ENCODE measurements at regions not wholly inside any gene's neighbourhood (a gene's known extent, or its start where the extent isn't known, plus 50 kb on each side); places are given as distances from the start of the nearest gene placed in this dataset.

- no peaks in the 10 kb centered on the region for H3K4me1 ChIP-seq
- TF ChIP-seq, protein P1, sequence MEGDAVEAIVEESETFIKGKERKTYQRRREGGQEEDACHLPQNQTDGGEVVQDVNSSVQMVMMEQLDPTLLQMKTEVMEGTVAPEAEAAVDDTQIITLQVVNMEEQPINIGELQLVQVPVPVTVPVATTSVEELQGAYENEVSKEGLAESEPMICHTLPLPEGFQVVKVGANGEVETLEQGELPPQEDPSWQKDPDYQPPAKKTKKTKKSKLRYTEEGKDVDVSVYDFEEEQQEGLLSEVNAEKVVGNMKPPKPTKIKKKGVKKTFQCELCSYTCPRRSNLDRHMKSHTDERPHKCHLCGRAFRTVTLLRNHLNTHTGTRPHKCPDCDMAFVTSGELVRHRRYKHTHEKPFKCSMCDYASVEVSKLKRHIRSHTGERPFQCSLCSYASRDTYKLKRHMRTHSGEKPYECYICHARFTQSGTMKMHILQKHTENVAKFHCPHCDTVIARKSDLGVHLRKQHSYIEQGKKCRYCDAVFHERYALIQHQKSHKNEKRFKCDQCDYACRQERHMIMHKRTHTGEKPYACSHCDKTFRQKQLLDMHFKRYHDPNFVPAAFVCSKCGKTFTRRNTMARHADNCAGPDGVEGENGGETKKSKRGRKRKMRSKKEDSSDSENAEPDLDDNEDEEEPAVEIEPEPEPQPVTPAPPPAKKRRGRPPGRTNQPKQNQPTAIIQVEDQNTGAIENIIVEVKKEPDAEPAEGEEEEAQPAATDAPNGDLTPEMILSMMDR (IDR thresholded peaks at IDR 0.05): no peak
- H3K9me3 ChIP-seq: peaks cover 0 to 4% of the 10 kb centered on the region in 2 donors
- no peaks in the 10 kb centered on the region for H3K36me3 ChIP-seq
- DNase-seq (no peak), ATAC-seq (no peak)
- H3K27me3 ChIP-seq: no peaks in the 10 kb centered on the region
- H3K4me3 ChIP-seq: no peak overlapping the region
- intact Hi-C loops (cut with DNase I): no loop called here
- H3K27ac ChIP-seq: no peak overlapping the region
Measured at GRCh38 chr7:84452618-84453017, 258.0 kb upstream of the SEMA3A start.

GRCh38 chr7:84450772-84451171 lies 256.2 kb upstream of the SEMA3A start:
- intact Hi-C loops (cut with DNase I): no loop called here
- TF ChIP-seq, protein P1 (IDR thresholded peaks at IDR 0.05): no peak
- H3K36me3 ChIP-seq: no peaks in the 10 kb centered on the region
- no peak overlapping the region for H3K4me3 ChIP-seq
- H3K4me1 ChIP-seq: no peaks in the 10 kb centered on the region
- ATAC-seq: no peak
- peaks cover 0 to 4% of the 10 kb centered on the region in 2 donors for H3K9me3 ChIP-seq
- H3K27me3 ChIP-seq: no peaks in the 10 kb centered on the region
- no peak for DNase-seq
- H3K27ac ChIP-seq: no peak overlapping the region

DNA sequence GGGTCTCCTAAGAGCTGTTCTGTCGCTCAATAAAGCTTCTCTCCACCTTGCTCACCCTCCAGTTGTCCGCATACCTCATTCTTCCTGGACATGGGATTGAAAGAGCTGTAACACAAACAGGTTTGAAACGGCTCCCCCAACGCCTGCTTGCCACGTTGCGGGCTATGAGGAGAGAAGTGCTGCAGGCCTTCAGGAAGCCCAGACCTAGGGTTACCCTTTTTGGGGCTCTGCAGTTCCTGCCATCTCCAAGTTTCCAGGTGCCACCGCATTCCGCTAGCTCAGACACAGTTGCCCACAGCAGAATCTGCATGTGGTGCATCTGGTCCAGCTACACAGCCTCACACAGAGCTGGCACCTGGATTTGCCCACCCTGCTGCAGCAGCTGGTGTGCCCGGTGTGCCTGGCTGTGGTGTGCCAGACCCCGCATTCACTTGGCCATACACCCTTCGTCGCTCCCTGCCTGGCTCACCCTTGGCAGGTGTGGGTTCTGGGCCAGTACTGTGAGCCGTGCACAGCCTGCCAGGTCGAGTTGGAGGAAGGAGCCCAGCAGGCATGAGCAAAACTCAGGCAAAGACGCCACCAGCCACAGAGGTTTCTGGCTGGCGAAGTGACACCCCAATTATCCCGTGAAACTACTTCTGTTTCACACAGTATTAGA lies 253.2 kb upstream of the SEMA3A start:
- H3K27me3 ChIP-seq: no peaks in the 10 kb centered on the region
- ATAC-seq (no peak), DNase-seq (peak in 1 of 4 donors; percentile 49)
- intact Hi-C loops (cut with DNase I): no loop called here
- H3K9me3 ChIP-seq: peaks cover 0 to 4% of the 10 kb centered on the region in 2 donors
- no peak overlapping the region for H3K4me3 ChIP-seq
- TF ChIP-seq, protein P1 (IDR thresholded peaks at IDR 0.05): no peak
- H3K27ac ChIP-seq: no peak overlapping the region
- no peaks in the 10 kb centered on the region for H3K36me3 ChIP-seq
- no peaks in the 10 kb centered on the region for H3K4me1 ChIP-seq

DNA sequence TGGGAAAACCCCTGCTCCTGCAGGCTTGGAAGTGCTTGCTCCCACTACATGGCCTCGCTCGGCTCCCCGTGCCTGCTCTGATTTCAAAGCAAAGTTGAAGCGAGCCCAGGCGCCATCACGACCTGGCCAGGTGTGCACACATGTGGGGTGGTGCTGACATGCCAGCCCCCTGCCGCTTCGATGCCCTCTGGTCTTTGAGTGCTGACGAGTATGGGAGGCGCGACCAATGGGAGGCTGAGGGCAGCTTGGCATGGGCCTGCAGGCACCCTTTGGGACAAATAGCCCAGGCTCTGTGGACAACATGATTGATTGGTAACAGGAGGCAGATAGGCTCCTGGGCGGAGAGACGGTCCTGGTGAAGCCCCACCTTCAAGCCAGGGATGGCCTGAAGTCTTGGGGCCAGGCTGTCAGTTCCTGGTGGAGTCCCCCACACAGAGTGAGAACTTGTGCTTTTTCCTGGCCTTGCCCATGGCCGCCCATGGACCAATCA lies 252.4 kb upstream of the SEMA3A start:
- ATAC-seq: no peak

DNA sequence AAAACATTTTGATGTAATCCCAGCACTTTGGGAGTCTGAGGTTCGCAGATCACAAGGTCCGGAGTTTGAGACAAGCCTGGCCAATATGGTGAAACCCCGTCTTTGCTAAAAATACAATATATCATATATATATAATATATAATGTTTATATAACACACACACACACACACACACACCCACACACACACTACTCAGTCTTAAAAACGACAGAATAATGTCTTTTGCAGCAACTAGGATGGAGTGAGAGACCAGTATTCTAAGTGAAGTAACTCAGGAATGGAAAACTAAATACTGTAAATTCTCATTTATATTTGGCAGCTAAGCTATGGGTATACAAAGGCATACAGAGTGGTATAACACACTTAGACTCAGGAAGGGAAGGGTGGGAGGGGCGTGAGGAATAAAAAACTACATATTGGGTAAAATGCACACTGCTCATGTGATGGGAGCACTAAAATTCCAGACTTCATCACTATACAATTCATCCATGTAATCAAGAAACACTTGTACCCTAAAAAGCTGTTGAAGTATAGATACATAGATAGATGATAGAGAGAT lies 231.2 kb upstream of the SEMA3A start:
- Histone ChIP-seq H3K36me3 (no peaks in the 10 kb centered on the region), H3K9me3 (peaks cover 0 to 13% of the 10 kb centered on the region in 2 donors), H3K27ac (no peak overlapping the region), H3K4me1 (no peaks in the 10 kb centered on the region), H3K27me3 (no peaks in the 10 kb centered on the region), H3K4me3 (no peak overlapping the region)
- DNase-seq: no peak
- no peak for ATAC-seq
- TF ChIP-seq, protein P1 (IDR thresholded peaks at IDR 0.05): no peak
- intact Hi-C loops (cut with DNase I): no loop called here

More for the DNA sequence above, 252.4 kb upstream of the SEMA3A start:
- no peaks in the 10 kb centered on the region for H3K4me1 ChIP-seq
- TF ChIP-seq, protein P1 (IDR thresholded peaks at IDR 0.05): no peak
- H3K4me3 ChIP-seq: no peak overlapping the region
- no peaks in the 10 kb centered on the region for H3K36me3 ChIP-seq
- no peaks in the 10 kb centered on the region for H3K27me3 ChIP-seq
- no peak overlapping the region for H3K27ac ChIP-seq
- H3K9me3 ChIP-seq: peaks cover 0 to 4% of the 10 kb centered on the region in 2 donors
- peak in 2 of 4 donors; percentile 32 to 75 for DNase-seq
- intact Hi-C loops (cut with DNase I): no loop called here
